Thyroid gland (tissue), 4 donors: ENCODE measurements at regions not wholly inside any gene's neighbourhood (a gene's known extent, or its start where the extent isn't known, plus 50 kb on each side); places are given as distances from the start of the nearest gene placed in this dataset.

ENCODE experiments used
- POLR2A ChIP-seq, 2 donors: fragments of 450-650 bp; IDR thresholded peaks; one replicate each; pipeline ENCODE4 v1.6.1; 2017; ENCODE audit warnings: antibody characterized with exemption in 2 of 2, mild to moderate bottlenecking in 2 of 2, moderate library complexity in 1 of 2
- TF ChIP-seq, protein P1 (sequence below), 6 experiments: fragments of 200-600 bp in 3 of 6; fragments of 450-650 bp in 3 of 6; sonication (generic) in 3 of 6; IDR thresholded peaks; one replicate each; pipeline ENCODE4 v1.5.1; 2016 to 2019; ENCODE audit warnings: antibody characterized with exemption in 6 of 6, mild to moderate bottlenecking in 2 of 6, inconsistent platforms in 1 of 6, moderate library complexity in 1 of 6

- TF ChIP-seq POLR2A (IDR thresholded peaks at IDR 0.05): no peak
- TF ChIP-seq, protein P1, sequence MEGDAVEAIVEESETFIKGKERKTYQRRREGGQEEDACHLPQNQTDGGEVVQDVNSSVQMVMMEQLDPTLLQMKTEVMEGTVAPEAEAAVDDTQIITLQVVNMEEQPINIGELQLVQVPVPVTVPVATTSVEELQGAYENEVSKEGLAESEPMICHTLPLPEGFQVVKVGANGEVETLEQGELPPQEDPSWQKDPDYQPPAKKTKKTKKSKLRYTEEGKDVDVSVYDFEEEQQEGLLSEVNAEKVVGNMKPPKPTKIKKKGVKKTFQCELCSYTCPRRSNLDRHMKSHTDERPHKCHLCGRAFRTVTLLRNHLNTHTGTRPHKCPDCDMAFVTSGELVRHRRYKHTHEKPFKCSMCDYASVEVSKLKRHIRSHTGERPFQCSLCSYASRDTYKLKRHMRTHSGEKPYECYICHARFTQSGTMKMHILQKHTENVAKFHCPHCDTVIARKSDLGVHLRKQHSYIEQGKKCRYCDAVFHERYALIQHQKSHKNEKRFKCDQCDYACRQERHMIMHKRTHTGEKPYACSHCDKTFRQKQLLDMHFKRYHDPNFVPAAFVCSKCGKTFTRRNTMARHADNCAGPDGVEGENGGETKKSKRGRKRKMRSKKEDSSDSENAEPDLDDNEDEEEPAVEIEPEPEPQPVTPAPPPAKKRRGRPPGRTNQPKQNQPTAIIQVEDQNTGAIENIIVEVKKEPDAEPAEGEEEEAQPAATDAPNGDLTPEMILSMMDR (IDR thresholded peaks at IDR 0.05): no peak
Measured at GRCh38 chr4:122065149-122065548, 87.0 kb upstream of the BLTP1 start.
